GM12875 (cell line): ENCODE measurements at regions not wholly inside any gene's neighbourhood (a gene's known extent, or its start where the extent isn't known, plus 50 kb on each side); places are given as distances from the start of the nearest gene placed in this dataset.

ENCODE experiments used
- H3K4me3 ChIP-seq: one replicate; pipeline ENCODE4 v1.5.1; 2011; ENCODE audit warnings: low read depth, low read length, control low read depth
- TF ChIP-seq, protein P1 (sequence below): IDR thresholded peaks from 2 replicates; pipeline ENCODE4 v1.5.1; 2011; ENCODE audit warnings: low read depth, mild to moderate bottlenecking, control low read depth, inconsistent platforms, low read length, moderate library complexity, borderline replicate concordance; ENCODE audit not compliant: insufficient read depth

DNA sequence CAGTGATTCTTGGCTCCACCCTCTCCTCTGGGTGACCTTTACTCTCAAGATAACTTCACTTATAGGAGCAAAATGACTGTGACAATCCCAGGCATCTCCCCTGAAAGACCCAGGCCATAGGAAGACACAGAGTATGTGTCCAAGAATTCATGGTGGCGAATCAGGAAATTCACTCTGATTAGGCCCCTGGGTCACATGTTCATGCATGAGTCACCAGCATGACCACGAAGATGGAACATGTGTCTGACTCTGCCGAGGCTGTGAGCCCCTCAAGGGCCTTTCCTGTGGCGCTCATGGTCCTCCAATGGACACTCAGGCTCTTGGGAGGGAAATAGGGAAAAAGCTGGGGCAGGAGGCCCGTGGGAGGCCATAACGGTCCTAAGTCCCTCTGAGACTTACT is 74.0 kb upstream of the TEX51 start:
- TF ChIP-seq, protein P1, sequence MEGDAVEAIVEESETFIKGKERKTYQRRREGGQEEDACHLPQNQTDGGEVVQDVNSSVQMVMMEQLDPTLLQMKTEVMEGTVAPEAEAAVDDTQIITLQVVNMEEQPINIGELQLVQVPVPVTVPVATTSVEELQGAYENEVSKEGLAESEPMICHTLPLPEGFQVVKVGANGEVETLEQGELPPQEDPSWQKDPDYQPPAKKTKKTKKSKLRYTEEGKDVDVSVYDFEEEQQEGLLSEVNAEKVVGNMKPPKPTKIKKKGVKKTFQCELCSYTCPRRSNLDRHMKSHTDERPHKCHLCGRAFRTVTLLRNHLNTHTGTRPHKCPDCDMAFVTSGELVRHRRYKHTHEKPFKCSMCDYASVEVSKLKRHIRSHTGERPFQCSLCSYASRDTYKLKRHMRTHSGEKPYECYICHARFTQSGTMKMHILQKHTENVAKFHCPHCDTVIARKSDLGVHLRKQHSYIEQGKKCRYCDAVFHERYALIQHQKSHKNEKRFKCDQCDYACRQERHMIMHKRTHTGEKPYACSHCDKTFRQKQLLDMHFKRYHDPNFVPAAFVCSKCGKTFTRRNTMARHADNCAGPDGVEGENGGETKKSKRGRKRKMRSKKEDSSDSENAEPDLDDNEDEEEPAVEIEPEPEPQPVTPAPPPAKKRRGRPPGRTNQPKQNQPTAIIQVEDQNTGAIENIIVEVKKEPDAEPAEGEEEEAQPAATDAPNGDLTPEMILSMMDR: no peak
- H3K4me3 ChIP-seq: no peak overlapping the region

DNA sequence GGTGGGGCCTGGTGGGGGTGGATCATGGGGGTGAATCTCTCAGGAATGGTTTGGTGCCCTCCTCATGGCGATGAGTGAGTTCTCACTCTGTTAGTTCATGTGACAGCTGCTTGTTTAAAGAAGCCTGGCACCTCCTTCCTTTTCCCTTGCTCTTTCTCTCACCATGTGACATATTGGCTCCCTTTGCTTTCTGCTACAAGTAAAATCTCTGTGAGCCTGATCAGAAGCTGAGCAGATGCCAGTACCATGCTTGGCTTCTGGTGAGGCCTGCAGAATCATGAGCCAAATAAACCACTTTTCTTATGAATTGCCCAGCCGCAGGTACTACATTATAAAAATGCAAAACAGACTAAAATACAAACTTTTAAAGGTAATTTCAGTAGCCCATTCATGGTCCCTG is 73.4 kb upstream of the TEX51 start:
- TF ChIP-seq, protein P1: no peak

DNA sequence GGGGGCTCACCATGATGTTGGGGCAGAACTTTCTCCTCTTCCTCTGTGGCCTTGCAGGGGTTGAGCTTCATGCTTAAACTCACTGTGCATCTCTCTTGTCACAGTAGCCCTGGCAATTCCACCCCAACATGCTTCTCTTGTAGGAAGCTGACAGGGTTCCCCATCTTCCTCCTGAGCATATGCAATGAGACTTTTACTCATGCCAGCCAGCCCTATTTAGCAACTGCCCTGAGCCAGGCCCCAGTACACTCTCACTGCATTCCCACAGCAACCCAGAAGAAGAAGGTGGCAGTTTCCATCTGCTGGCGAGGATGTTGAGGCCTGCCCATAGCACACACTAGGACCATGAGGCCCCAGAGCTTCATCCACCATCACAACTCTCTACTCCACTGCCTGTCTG is 72.2 kb upstream of the TEX51 start:
- no peak overlapping the region for H3K4me3 ChIP-seq
- TF ChIP-seq, protein P1: no peak

More for the DNA sequence above, 73.4 kb upstream of the TEX51 start:
- no peak overlapping the region for H3K4me3 ChIP-seq

DNA sequence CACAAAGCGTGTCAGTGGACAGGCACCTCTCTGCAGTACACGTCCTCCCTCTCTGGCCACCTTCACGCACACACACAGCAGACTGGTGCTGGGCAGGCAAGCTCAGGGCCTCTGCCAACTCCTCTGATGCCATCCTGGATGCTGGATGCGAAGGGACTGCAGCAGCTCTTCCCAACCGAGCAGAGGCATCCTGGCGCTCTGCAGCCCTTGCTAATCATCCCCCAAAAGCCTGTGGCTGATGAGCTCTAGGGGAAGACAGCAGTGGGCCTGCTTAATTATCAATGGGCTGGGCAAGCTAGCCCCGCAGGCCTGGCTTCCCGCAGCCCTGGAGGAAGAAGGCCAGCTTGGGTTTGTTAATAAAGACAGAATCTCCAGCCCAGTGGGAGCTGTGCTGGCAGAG is 71.3 kb upstream of the TEX51 start:
- H3K4me3 ChIP-seq: no peak overlapping the region
- TF ChIP-seq, protein P1: no peak

DNA sequence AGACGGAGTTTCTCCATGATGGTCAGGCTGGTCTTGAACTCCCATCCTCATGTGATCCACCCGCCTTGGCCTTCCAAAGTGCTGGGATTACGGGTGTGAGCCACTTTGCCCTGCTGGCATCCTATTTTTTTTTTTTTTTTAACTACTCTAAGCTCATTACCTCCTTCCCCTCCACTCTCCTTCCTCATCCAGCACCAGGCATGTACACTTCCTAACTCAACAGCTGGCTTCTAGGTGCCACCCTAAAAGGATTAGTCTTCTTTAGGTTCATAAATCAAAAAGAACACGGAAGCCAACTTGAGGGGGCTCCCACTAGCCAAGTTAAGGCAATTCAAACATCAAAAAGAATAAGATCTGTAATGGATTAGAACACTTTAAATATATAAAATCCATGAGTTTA is 70.6 kb upstream of the TEX51 start:
- H3K4me3 ChIP-seq: no peak overlapping the region
- TF ChIP-seq, protein P1: no peak

DNA sequence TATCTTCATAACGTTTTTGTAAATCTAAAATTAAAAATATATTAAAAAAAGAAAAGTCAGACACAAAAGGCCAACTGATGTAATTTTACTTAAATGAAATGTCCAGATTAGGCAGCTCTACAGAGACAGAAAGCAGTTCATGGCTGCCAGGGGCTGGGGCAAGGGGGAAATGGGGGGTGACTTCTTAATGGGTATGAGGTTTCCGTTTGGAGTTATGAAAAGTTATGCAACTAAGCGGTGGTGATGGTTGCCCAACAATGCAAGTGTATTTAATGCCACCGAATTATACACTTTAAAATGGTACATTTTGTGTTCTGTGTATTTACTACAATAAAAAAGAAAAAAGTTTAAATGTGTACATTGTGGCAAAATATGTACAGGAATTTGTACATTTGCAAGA is 70.2 kb upstream of the TEX51 start:
- no peak overlapping the region for H3K4me3 ChIP-seq
- TF ChIP-seq, protein P1: no peak

DNA sequence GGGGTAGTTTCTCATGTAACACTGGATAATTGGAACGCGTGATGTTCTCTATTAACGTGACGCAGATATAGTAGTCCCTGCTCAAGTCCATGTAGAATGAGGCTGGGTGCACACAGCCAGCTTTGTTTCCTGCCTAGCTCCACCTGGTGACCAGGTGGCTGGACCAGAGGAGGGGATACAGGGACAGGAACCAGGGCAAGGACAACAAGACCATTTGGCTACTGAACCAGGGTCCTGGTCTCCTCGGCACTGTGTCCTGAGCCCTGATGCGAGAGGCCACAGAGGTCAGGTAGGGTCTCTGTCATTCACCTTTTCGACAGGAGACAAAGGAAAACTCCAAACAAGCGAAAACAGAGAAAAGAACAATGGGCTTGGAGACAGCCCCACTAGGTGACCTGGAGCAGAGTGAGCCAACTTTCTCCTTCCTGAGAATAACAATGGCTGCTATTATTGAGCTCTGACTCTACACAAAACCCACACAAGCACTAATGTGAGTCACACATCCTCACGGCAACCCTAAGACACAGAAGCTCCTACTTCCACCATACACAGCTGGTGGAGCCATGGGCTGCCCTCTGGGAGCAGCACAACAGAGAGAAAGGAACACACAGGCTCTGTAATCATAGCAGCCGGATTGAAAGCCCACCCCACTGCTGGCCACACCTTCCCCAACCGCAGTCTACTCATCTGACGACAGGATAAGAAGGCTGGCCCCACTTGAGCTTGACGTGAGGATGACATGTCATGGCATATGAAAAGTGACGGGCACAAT is 67.3 kb upstream of the TEX51 start:
- TF ChIP-seq, protein P1: no peak

More for the DNA sequence above, 67.3 kb upstream of the TEX51 start:
- no peak overlapping the region for H3K4me3 ChIP-seq
